ENCODE measurements at regions not wholly inside any gene's neighbourhood (a gene's known extent, or its start where the extent isn't known, plus 50 kb on each side); places are given as distances from the start of the nearest gene placed in this dataset.

GRCh38 chr7:67311901-67312300, 315.3 kb downstream of the TYW1 start:
- no peak for TF ChIP-seq CTCF (IDR thresholded peaks at IDR 0.05; ENCODE audit: low read depth, low read length, poor library complexity, severe bottlenecking)
- TF ChIP-seq EZH2phosphoT487 (IDR thresholded peaks at IDR 0.05; ENCODE audit: borderline replicate concordance, low read length): no peak

Data from DOHH2 (cell line).